ENCODE measurements at regions not wholly inside any gene's neighbourhood (a gene's known extent, or its start where the extent isn't known, plus 50 kb on each side); places are given as distances from the start of the nearest gene placed in this dataset.

DNA sequence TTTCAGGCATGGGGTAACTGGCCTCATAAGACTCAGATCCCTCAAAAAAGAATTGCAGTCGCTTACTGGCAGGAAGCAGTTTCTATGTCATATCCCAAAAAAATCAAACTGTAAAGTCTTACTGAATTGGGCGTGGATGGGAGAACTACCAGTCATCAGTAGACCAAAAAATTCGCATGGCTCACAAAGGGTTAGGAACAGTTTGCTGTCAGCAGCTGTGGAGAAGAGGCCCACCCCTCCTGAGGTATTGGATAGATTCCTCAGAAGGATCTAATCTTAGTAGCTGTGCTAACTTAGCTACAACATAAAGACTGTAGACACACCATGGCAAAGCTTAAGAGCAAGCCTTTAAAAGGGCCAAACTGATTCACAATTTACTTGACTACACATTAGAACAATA is 478.3 kb upstream of the FTMT start:
- TF ChIP-seq CTCF (conservative IDR thresholded peaks at IDR 0.05; ENCODE audit: low read depth, low read length) (no peak), POLR2A (IDR thresholded peaks at IDR 0.05; ENCODE audit: low read depth, low read length) (no peak), CHD1 (IDR thresholded peaks at IDR 0.05; ENCODE audit: low read depth, low read length) (no peak), MXI1 (IDR thresholded peaks at IDR 0.05; ENCODE audit: borderline replicate concordance, low read depth, low read length) (no peak), CEBPB (IDR thresholded peaks at IDR 0.05; ENCODE audit: low read depth, low read length) (no peak), FOS (IDR thresholded peaks at IDR 0.05; ENCODE audit: low read depth, low read length) (no peak), BHLHE40 (IDR thresholded peaks at IDR 0.05; ENCODE audit: low read depth, low read length) (no peak), SMC3 (IDR thresholded peaks at IDR 0.05; ENCODE audit: low read depth, low read length) (no peak)
- TF ChIP-seq, protein P1, sequence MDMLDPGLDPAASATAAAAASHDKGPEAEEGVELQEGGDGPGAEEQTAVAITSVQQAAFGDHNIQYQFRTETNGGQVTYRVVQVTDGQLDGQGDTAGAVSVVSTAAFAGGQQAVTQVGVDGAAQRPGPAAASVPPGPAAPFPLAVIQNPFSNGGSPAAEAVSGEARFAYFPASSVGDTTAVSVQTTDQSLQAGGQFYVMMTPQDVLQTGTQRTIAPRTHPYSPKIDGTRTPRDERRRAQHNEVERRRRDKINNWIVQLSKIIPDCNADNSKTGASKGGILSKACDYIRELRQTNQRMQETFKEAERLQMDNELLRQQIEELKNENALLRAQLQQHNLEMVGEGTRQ (IDR thresholded peaks at IDR 0.05; ENCODE audit: low read depth, low read length): no peak

Data from IMR-90 (cell line).